Stimulated activated CD4-positive, alpha-beta T cell treated with anti-CD3 and anti-CD28 coated beads, TNF-alpha, amount 100 ng/mL, for 48 hours (primary cell): ENCODE measurements at regions not wholly inside any gene's neighbourhood (a gene's known extent, or its start where the extent isn't known, plus 50 kb on each side); places are given as distances from the start of the nearest gene placed in this dataset.

Experiments
- DNase-seq, 3 donors: peaks; one replicate each; pipeline ENCODE4 v3.0.0-alpha.2; 2020; ENCODE audit warnings: low read depth in 3 of 3

GRCh38 chr10:70966646-70967553, 78.5 kb upstream of the PCBD1 start:
- no peak for DNase-seq

- no peak for DNase-seq
These were observed 79.5 kb upstream of the PCBD1 start for GRCh38 chr10:70967591-70968587.

GRCh38 chr10:70969188-70969587, 80.8 kb upstream of the PCBD1 start:
- DNase-seq = no peak

GRCh38 chr10:70970830-70971229, 82.5 kb upstream of the PCBD1 start:
- DNase-seq = no peak

DNA sequence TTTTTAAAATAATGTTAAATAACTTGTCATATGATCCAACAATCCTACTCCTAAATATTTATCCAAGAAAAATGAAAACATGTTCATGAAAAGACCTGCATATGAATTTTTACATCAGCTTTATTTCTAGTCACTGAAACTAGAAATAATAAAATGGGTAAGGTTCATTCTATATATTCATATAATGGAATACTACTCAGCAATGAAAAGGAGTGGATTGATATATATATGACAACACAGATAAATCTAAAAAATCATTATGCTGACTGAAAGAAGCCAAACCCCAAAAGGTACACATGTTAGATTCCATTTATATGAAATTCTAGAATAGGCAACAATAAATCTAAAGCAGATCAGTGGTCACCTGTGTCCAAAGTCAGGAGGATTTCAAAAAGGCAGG, 84.9 kb upstream of the PCBD1 start:
- DNase-seq = no peak

GRCh38 chr10:70974351-70974901, 86.1 kb upstream of the PCBD1 start:
- no peak for DNase-seq

- DNase-seq = no peak
These were observed 86.6 kb upstream of the PCBD1 start for GRCh38 chr10:70974920-70975319.

DNA sequence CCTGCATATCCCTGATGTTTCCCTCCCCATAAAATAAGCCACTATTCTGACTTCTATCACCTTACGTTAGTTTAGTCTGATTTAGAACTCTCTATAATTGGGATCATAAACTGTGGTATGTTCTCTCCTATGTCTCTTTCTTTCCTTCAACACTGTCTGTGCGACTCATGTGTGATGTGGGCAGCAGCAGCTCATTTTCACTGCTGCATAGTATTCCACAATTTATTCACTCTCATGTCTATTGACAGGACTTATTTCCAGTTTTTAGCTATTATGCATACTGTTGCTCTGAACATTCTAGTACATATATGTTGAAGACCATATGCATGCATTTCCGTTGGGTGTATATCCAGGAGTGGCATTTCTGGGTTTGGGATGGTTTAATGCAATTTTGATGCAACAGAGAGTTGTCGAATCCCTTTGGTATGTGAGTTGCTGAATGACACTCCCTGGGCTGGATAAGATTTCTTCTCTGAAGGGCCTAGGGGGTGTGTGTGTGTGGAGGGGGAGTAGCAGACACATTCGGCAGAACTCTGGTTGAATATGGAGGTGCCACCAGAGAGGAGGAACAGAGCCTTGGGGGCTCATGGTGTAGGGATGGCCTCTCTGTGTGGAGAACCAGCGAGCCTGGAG, 87.8 kb upstream of the PCBD1 start:
- no peak for DNase-seq

DNA sequence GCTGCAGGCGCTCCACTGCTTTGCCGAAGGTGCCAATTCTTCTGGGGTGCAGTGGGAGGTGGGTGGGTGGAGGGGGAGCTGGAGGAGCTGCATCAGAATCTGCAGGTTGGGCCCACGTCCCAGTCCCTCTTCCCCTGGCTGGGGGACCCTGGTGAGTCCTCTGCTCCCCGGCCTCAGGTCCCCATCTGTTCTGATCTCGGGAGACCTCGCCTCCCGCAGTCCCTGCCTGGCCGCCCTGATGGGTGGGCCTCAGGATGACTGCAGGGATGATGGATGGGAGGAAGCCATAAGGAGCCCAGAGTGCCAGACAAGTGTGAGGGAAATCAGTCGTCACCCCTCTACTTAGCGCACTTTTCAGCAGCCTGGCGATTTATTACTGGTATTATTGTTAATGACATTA, 89.3 kb upstream of the PCBD1 start:
- DNase-seq = no peak

- DNase-seq = no peak
These were observed 89.8 kb upstream of the PCBD1 start for GRCh38 chr10:70978181-70978580.

DNA sequence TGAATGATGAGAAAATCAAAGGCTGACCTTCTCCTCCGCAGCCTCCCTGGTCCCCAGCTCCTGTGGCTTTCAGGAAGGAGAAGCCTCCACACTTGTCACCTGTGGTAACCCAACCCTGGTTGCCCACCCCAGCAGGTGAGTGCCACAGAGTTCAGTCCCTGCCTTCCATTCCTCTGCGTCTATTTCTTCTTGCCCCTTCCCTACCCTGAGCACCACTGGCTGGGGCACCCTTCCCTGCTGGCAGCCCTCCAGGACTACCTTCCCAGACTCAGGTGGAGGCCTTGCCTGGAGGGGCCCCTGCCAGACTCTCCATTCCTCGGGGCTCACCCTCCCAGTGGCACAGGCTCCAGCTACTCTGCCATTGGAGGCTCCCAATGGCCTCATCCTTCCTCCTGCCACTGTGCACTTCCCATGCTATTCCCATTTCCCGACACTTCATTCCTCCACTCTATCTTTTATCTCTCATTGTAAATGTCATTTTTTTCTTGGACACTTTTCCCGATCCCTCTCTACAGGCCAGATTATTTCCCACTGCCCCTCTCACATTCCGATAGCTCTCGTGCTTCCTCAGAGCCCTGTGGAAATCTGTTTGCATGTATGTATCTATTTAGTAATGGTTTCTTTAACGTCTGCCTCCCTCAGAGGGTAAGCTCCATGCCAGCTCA, 90.6 kb upstream of the PCBD1 start:
- DNase-seq = no peak

- no peak for DNase-seq
These were observed 92.3 kb upstream of the PCBD1 start for GRCh38 chr10:70980687-70981086.

- DNase-seq = no peak
These were observed 92.9 kb upstream of the PCBD1 start for GRCh38 chr10:70981171-70981836.

- DNase-seq = no peak
These were observed 93.6 kb upstream of the PCBD1 start for GRCh38 chr10:70981936-70982335.

- no peak for DNase-seq
These were observed 94.1 kb upstream of the PCBD1 start for GRCh38 chr10:70982443-70982842.

DNA sequence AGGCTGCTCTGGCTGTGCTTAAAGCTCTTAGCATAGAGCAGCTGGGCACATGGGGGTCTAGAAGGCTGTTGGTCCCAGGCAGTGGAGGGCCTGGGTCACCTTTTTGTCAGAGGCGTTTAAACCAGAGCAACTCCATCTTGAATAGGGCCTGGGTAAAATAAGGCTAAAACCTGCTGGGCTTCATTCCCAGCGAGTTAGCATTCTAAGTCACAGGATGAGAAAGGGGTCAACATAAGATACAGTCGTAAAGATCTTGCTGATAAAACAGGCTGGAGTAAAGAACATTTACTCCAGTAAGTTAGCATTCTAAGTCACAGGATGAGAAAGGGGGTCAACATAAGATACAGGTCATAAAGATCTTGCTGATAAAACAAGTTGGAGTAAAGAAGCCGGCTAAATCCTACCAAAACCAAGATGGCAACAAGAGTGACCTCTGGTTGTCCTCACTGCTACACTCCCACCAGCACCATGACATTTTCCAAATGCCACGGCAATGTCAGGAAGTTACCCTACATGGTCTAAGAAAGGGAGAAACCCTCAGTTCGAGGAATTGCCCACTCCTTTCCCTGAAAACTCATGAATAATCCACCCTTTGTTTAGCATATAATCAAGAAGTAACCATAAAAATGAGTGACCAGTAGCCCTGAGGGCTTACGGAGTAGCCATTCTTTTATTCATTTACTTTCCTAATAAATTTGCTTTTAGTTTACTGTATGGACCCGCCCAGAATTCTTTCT, 96.8 kb upstream of the PCBD1 start:
- no peak for DNase-seq

DNA sequence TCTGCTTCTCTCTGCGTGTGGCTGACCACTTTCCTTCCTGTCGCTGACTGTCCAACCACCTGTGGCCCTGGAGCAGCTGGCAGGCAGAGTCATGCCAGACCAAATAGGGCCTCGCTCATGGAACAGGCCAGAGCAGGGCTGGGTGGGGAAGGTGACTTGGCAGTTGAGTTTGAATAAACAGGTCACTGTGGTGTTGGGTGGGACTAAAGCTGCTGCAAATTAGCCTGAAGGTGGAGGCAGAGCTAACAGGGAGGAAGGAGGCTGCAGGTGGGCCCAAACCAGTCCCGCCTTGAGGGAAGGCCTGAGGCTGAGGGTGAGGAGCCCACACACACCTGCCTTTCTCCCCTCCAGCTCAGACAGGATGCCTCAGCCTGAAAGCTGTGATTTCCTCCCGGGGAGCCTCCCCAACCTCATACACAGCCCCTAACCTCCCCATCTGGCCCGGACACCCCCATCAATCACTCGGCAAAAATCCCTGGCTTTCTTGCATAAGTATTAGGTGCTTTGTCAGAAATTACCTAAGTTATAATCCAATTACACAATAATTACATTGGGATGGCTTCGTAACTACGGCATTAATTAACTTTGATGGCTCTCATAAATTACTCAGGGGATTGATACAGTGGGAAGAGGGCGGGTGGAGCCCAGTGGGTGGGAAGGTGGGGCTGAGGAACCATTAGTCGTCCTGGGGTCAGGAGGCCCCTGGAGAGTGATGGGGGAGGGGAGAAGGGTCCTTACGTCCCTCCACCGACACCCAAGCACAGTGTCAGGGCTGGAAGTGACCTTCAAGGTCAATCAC, 97.7 kb upstream of the PCBD1 start:
- DNase-seq = no peak

DNA sequence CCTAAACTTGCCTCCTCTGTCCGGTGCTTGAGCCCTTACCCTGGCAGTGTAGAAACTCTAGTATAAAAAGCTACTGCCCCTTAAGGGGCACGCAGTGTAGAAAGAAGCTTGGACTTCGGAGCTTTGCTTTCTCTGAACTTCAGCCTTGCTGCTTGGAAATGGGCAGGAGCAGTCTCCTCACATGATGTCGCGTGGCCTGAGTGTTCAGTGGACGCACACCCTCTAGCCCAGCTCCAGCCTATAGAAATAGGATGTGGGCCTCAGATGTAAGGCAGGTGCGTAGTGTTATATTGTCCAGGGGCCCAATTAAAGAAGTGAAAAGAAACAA, 98.2 kb upstream of the PCBD1 start:
- no peak for DNase-seq

DNA sequence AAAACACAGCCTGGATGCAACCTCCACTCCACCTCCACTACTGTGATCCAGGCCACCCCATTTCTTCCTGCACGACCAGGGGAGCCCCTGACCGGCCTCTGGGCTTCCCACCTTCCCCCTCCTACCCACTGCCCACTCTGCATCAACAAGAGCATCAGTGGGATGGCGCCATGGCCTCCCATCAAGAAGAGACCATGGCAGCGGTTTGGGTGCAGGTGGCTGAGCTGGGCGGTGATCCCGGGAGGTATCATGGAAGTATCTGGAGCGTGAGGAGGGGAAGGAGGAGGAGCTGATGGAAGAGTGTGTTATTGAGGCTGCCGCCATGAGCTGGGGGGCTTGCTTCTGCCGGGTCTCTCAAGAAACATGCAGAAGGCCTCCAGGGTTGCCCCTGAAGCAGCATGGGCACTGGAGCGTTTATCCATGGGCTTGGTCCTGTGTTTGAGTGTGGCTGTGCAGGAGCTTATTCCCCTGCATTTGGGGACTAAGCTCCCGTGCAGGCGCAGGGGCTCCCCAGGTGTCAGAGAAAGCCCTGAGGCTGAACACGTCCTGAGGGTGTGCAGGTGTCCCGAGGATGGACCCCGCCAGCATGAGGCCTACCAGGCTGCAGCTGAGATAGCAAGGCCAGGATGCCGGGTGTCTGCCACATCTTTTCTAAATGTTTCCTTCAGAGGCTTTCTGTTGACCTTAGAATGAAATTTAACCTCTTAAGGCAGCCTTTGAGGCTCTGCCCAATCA, 99.2 kb upstream of the PCBD1 start:
- no peak for DNase-seq
